ENCODE measurements at regions not wholly inside any gene's neighbourhood (a gene's known extent, or its start where the extent isn't known, plus 50 kb on each side); places are given as distances from the start of the nearest gene placed in this dataset.

DNA sequence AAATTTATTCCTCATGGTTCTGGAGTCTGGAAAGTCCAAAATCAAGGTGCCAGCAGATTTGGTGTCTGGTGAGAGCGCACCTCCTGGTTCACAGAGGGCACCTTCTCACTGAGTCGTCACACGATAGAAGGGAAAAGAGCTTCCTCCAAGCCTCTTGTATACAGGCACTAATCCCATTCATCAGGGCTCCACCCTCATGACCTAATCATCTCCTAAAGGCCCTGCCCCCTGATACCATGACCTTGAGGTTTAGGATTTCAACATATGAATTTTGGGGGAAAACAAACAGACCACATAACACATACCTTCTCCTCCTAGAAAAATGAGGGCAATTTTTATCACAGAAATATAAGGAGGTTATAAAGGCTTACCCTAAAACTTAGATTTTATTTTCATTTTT lies 88.0 kb upstream of the NFIA start:
- Histone ChIP-seq H4K20me1 (ENCODE audit: control insufficient read depth, insufficient read depth, insufficient read length) (no peaks in the 10 kb centered on the region), H3K27ac (ENCODE audit: insufficient read length, low read depth, low read length) (no peak overlapping the region), H3K14ac (ENCODE audit: insufficient read depth, low read length) (no peak overlapping the region), H4K91ac (ENCODE audit: insufficient read length, low read depth, low read length) (no peak overlapping the region), H3K23ac (ENCODE audit: insufficient read length, low read depth, low read length) (no peak overlapping the region), H2BK20ac (ENCODE audit: low read depth, low read length, poor library complexity, severe bottlenecking) (no peak overlapping the region), H2BK15ac (ENCODE audit: low read depth, low read length) (no peak overlapping the region), H2BK120ac (ENCODE audit: low read depth, low read length, poor library complexity, severe bottlenecking) (no peak overlapping the region), H2BK5ac (ENCODE audit: insufficient read length, low read length) (no peak overlapping the region), H3K9me3 (ENCODE audit: control insufficient read depth, low read depth, low read length) (no peaks in the 10 kb centered on the region), H3K79me2 (ENCODE audit: insufficient read depth, low read length) (no peaks in the 10 kb centered on the region), H2BK12ac (ENCODE audit: insufficient read length, low read depth, low read length) (no peak overlapping the region), H4K8ac (replicated peaks; ENCODE audit: insufficient read length, low read depth, low read length) (no peak overlapping the region), H3K27me3 (ENCODE audit: insufficient read depth, low read length) (no peaks in the 10 kb centered on the region), H4K5ac (ENCODE audit: insufficient read length, low read depth, low read length) (no peak overlapping the region), H3K56ac (ENCODE audit: insufficient read length, low read depth, low read length) (no peak overlapping the region), H3T11ph (ENCODE audit: low read length) (no peak overlapping the region), H3K18ac (ENCODE audit: insufficient read length, low read depth, low read length) (no peak overlapping the region), H3K4ac (ENCODE audit: low read depth, low read length) (no peak overlapping the region), H3K23me2 (ENCODE audit: insufficient read length, low read depth, low read length, poor library complexity, severe bottlenecking) (no peaks in the 10 kb centered on the region), H3K4me1 (ENCODE audit: insufficient read depth, low read length) (no peaks in the 10 kb centered on the region), H2AK5ac (ENCODE audit: insufficient read length, low read length) (no peak overlapping the region), H3K4me2 (ENCODE audit: insufficient read depth, insufficient read length, low read length) (no peak overlapping the region), H3K79me1 (ENCODE audit: insufficient read depth, low read depth, low read length, poor library complexity, severe bottlenecking) (no peaks in the 10 kb centered on the region), H2AFZ (ENCODE audit: low read length) (no peak overlapping the region), H3K9ac (ENCODE audit: extremely low read depth, insufficient read length, low read length) (no peak overlapping the region)
- TF ChIP-seq, protein P1, sequence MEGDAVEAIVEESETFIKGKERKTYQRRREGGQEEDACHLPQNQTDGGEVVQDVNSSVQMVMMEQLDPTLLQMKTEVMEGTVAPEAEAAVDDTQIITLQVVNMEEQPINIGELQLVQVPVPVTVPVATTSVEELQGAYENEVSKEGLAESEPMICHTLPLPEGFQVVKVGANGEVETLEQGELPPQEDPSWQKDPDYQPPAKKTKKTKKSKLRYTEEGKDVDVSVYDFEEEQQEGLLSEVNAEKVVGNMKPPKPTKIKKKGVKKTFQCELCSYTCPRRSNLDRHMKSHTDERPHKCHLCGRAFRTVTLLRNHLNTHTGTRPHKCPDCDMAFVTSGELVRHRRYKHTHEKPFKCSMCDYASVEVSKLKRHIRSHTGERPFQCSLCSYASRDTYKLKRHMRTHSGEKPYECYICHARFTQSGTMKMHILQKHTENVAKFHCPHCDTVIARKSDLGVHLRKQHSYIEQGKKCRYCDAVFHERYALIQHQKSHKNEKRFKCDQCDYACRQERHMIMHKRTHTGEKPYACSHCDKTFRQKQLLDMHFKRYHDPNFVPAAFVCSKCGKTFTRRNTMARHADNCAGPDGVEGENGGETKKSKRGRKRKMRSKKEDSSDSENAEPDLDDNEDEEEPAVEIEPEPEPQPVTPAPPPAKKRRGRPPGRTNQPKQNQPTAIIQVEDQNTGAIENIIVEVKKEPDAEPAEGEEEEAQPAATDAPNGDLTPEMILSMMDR (conservative IDR thresholded peaks at IDR 0.05): no peak
- Mint-ChIP-seq H3K4me3 (no peak overlapping the region), H3K9me3 (no peaks in the 10 kb centered on the region), H3K27ac (no peak overlapping the region), H3K36me3 (ENCODE audit: insufficient read depth in 1 of 3, low read depth in 3 of 3) (no peaks in the 10 kb centered on the region), H3K27me3 (ENCODE audit: low read depth) (no peaks in the 10 kb centered on the region), H3K4me1 (peaks cover 14 to 15% of the 10 kb centered on the region in 2 experiments)
- no peak for DNase-seq
- no CpG with 5 or more reads among the region's 3 CpGs for WGBS (ENCODE audit: extremely low coverage, insufficient read length, low lambda C conversion rate)
